Nephron progenitor cell (in vitro differentiated cells): ENCODE measurements at regions not wholly inside any gene's neighbourhood (a gene's known extent, or its start where the extent isn't known, plus 50 kb on each side); places are given as distances from the start of the nearest gene placed in this dataset.

Experiments used
- DNase-seq: peaks from one replicate; pipeline ENCODE4 v3.0.0; 2021
- H3K27ac Mint-ChIP-seq: 2 replicates; pipeline ENCODE4 v1.8.0; 2021; ENCODE audit warnings: mild to moderate bottlenecking, moderate library complexity, mixed read lengths
- H3K27me3 Mint-ChIP-seq: 2 replicates; pipeline ENCODE4 v1.8.0; 2021; ENCODE audit warnings: mild to moderate bottlenecking, low read depth, mixed read lengths; ENCODE audit not compliant: poor library complexity
- H3K36me3 Mint-ChIP-seq: 2 replicates; pipeline ENCODE4 v1.8.0; 2021; ENCODE audit warnings: low read depth, mixed read lengths
- H3K4me1 Mint-ChIP-seq: 2 replicates; pipeline ENCODE4 v1.8.0; 2021; ENCODE audit warnings: mixed read lengths
- H3K4me3 Mint-ChIP-seq: 2 replicates; pipeline ENCODE4 v1.8.0; 2021; ENCODE audit warnings: mild to moderate bottlenecking, moderate library complexity, mixed read lengths
- H3K9me3 Mint-ChIP-seq: 2 replicates; pipeline ENCODE4 v1.8.0; 2021; ENCODE audit warnings: mild to moderate bottlenecking, moderate library complexity, mixed read lengths
- TF ChIP-seq, protein P1 (sequence below): fragments of 200-600 bp; sonication (generic); IDR thresholded peaks from 2 replicates; pipeline ENCODE4 v1.5.0; 2021; ENCODE audit warnings: antibody characterized with exemption

DNA sequence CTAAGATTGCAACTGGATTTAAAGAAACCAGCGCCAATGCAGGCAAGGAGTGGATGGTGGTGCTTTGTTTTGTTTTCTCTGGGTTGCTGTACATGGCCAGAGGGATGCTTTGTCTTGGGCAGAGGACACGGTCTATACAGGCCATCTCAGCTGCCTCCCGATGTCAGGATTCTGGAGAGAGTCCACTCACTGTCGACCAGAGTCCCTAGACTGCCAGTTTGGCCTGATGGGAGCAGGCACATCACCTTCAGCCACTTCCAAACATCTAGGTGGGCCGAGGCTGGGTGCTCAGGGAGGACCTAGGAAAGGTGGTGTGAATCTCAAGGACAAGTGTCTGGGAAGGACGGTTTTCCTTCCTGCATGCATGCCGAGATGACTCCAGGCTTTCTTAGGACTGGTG lies 152.1 kb downstream of the BUB3 start:
- peaks cover 21% of the 10 kb centered on the region for H3K4me1 Mint-ChIP-seq
- H3K9me3 Mint-ChIP-seq, result peaks cover 23% of the 10 kb centered on the region
- TF ChIP-seq, protein P1, sequence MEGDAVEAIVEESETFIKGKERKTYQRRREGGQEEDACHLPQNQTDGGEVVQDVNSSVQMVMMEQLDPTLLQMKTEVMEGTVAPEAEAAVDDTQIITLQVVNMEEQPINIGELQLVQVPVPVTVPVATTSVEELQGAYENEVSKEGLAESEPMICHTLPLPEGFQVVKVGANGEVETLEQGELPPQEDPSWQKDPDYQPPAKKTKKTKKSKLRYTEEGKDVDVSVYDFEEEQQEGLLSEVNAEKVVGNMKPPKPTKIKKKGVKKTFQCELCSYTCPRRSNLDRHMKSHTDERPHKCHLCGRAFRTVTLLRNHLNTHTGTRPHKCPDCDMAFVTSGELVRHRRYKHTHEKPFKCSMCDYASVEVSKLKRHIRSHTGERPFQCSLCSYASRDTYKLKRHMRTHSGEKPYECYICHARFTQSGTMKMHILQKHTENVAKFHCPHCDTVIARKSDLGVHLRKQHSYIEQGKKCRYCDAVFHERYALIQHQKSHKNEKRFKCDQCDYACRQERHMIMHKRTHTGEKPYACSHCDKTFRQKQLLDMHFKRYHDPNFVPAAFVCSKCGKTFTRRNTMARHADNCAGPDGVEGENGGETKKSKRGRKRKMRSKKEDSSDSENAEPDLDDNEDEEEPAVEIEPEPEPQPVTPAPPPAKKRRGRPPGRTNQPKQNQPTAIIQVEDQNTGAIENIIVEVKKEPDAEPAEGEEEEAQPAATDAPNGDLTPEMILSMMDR, result no peak
- DNase-seq, result no peak
- H3K36me3 Mint-ChIP-seq, result no peaks in the 10 kb centered on the region
- H3K4me3 Mint-ChIP-seq, result no peak overlapping the region
- H3K27me3 Mint-ChIP-seq, result peaks cover 4% of the 10 kb centered on the region
- no peak overlapping the region for H3K27ac Mint-ChIP-seq

DNA sequence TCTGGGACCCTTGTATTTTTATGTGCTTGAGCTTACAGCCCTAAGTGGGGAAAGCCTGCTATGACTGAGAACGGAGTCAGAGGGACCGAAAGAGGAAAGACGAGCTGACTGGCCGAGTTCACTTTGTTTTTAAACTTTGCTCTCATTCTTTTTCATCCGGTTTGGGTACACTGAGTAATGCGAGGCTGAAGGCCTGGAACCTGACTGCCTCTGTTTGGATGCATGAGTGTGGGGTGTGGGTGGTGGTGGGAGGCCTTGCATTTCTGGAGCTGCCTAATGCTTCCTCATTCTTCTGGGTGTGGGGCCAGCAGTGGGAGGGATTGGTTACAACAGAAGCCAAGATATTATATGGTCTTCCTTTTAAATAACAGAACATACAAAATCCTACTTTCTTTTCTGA lies 155.5 kb downstream of the BUB3 start:
- TF ChIP-seq, protein P1, result no peak
- no peak overlapping the region for H3K4me3 Mint-ChIP-seq
- H3K27ac Mint-ChIP-seq, result no peak overlapping the region
- peaks cover 2% of the 10 kb centered on the region for H3K27me3 Mint-ChIP-seq
- no peak for DNase-seq
- no peaks in the 10 kb centered on the region for H3K9me3 Mint-ChIP-seq
- no peaks in the 10 kb centered on the region for H3K36me3 Mint-ChIP-seq
- peaks cover 18% of the 10 kb centered on the region for H3K4me1 Mint-ChIP-seq

DNA sequence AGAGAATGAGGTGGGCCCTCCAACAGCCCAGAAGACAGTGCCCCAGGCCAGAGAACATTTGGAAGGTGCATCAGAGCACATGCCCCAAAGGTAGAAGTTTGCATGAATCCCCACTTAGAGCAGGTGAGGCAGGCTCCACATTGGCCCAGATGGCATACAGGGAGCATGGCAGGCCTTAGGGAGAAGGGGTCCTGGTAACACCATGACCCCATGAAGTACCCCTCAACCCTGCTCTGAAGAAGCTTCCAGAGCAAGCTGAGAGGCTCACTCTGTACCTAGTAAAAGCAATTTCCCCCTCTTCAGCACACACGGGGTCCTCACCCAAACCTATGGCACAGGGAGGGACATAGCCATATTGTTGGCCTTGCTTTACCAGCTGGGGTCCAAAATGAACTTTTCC lies 162.6 kb downstream of the BUB3 start:
- Mint-ChIP-seq H3K4me1 (peaks cover 25% of the 10 kb centered on the region), H3K27me3 (peaks cover 6% of the 10 kb centered on the region), H3K9me3 (no peaks in the 10 kb centered on the region), H3K36me3 (no peaks in the 10 kb centered on the region), H3K27ac (no peak overlapping the region), H3K4me3 (no peak overlapping the region)
- TF ChIP-seq, protein P1, result no peak
- no peak for DNase-seq

DNA sequence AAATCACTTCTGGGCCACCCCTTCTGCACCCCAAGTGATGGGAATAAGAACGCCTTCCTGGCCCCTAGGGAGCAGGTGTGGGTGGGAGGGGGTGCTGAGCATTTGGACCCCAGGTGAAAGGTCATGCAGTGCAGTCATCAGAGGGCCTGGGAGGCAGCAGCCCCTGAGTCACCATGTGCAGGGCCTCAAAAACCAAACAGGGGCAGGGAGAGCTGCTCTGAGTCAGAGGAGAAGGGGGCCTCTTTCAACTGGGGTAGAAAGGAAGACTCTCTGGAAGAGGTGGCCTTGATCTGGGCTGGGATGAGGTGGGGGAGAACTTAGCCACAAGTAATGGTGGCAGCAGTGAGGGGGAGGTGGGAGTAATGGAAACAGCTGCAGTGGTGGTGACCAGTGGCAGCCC lies 164.3 kb downstream of the BUB3 start:
- no peaks in the 10 kb centered on the region for H3K36me3 Mint-ChIP-seq
- peaks cover 24% of the 10 kb centered on the region for H3K4me1 Mint-ChIP-seq
- no peak for DNase-seq
- H3K4me3 Mint-ChIP-seq, result no peak overlapping the region
- H3K27me3 Mint-ChIP-seq, result peaks cover 6% of the 10 kb centered on the region
- TF ChIP-seq, protein P1, result no peak
- no peaks in the 10 kb centered on the region for H3K9me3 Mint-ChIP-seq
- H3K27ac Mint-ChIP-seq, result peak overlapping the region; percentile 24

DNA sequence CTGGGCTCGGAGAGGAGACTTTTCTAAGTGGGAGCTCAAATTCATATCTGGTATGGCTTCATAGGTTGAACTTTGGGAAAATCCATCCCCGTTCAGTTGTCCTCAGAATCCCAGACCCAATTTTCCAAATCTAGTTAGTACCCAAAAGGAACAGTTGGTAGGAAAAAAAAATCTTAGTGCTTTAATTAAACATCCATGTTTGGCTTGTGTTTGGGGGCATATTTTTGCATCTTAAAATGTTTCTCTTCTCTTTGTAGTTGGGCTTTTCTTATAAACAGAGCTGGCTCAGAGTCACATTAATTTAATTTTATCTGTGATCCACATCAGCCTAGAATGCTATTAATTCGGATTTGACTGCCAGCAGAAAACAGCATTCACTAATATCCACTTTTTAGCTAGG lies 165.9 kb downstream of the BUB3 start:
- no peak overlapping the region for H3K27ac Mint-ChIP-seq
- TF ChIP-seq, protein P1, result no peak
- H3K4me3 Mint-ChIP-seq, result no peak overlapping the region
- peaks cover 20% of the 10 kb centered on the region for H3K4me1 Mint-ChIP-seq
- H3K9me3 Mint-ChIP-seq, result no peaks in the 10 kb centered on the region
- peaks cover 4% of the 10 kb centered on the region for H3K27me3 Mint-ChIP-seq
- no peaks in the 10 kb centered on the region for H3K36me3 Mint-ChIP-seq
- no peak for DNase-seq

DNA sequence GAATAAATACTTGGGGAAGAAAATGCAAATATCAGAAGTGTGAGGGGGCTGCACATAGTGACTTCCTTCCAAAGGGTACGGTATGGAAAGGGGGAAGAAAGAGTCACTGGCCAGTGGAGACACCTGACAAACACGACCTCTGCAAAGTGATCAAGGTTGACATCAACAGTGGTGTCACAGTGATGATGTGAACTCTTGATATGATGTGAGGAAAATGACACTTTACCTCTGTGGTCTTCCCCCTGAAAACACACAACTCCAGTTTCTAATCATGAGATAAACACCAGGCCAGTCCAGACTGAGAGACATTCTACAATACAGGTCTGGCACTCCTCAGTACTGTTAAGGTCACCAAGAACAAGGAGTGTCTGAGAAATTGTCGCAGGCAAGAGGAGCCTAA lies 169.7 kb downstream of the BUB3 start:
- Mint-ChIP-seq H3K4me1 (peaks cover 26% of the 10 kb centered on the region), H3K4me3 (no peak overlapping the region), H3K9me3 (peaks cover 12% of the 10 kb centered on the region), H3K36me3 (peaks cover 15% of the 10 kb centered on the region), H3K27me3 (no peaks in the 10 kb centered on the region), H3K27ac (no peak overlapping the region)
- TF ChIP-seq, protein P1, result no peak
- DNase-seq, result no peak
